ENCODE measurements at regions not wholly inside any gene's neighbourhood (a gene's known extent, or its start where the extent isn't known, plus 50 kb on each side); places are given as distances from the start of the nearest gene placed in this dataset.

DNA sequence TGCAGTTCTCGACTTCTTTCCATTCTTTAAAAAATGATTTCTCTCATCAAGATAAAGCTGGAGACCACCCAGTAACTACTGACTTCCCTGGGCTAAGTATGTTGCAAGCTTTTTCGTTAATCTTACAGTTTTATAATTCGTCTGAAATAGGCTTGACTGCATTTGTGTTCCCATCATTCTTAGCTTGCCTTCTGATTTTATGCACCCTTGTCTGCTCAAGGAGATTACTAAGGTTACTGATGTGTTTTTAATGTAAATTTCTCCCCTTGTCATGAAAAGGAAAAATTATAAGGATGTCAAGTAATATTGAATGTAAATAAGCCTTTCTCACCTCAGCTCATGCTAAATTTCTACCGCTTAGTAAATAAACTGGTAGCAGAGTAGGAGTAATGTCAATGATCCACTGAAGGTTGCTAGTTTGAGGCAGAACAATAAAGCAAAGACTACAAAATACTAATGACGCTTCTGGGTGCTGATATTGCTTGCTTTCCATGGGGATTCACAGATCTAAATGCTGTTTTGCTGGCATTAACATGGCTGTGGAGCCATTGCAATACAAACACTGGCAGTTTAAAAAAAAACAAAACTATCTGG, 91.9 kb upstream of the CDH20 start:
- no peak for DNase-seq (ENCODE audit: low read depth, low spot score)

DNA sequence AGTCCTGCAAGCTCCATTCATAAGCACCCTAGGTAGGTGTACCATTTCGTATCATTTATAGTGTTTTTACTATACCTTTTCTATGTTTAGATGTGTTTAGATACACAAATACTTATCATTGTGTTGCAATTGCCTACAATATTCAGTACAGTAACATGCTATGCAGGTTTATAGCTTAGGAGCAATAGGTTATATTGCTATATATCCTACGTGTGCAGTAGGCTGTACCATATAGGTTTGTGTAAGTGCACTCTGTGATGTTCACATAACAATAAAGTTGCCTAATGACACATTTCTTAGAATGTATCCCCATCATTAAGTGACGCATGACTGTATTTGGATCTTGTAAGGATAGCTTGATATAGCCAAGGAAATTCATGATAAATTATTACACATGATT, 88.6 kb upstream of the CDH20 start:
- DNase-seq (ENCODE audit: low read depth, low spot score): no peak

DNA sequence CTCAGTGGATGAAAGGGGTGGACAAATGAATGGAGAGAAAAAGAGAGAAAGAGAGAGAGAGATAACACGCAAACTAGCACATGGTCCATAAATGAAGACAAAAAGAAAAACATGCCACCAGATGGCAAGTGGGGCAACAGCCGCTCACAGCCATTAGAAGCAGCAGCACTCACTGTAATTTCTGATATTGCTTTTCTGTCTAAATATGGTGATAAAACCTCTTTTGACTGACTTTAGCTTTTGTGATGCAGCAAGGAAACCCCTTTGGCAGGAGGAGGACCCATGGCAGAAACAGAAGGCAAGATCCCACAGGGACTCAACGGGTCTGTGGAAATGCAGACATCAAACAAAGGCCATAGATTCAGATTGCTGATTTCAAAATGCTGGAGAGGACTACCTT, 88.0 kb upstream of the CDH20 start:
- no peak for DNase-seq (ENCODE audit: low read depth, low spot score)

DNA sequence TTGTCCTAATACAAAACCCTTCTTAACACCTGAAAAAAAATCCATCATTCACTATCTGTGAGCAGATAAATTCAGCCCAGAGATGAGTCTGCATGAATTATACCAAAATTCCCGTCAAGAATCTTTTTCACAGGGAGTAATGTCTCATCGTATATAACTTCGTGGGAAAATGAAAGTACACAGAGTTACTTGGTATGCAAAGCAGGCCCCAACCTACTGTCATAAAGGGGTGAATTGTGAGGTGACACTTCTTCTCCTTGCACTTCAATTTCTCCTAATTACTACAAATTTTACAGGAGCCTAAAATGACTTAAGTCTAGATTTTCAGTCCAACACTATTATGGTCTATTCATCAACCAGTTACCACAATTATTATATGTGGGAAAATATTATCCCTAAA, 84.6 kb upstream of the CDH20 start:
- no peak for DNase-seq (ENCODE audit: low read depth, low spot score)

DNA sequence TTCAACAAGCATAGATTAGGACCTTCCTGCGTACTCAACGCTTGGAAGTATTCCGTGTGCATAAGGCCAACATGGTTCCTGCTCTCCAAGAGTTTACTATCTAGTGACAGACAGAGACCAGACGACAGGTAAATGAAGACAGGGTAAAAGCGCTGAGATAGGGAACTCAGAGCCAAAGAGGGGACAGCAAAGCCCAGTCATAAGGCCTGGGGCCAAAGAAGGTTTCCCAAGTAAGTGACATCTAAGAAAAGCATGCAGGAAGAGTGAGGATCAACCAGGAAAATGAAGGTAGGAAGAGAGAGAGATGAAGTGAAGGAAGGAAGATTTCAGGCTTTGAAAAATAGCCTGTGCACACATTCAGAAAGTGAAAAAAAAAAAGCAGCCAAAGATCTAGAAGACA, 76.9 kb upstream of the CDH20 start:
- no peak for DNase-seq (ENCODE audit: low read depth, low spot score)

DNA sequence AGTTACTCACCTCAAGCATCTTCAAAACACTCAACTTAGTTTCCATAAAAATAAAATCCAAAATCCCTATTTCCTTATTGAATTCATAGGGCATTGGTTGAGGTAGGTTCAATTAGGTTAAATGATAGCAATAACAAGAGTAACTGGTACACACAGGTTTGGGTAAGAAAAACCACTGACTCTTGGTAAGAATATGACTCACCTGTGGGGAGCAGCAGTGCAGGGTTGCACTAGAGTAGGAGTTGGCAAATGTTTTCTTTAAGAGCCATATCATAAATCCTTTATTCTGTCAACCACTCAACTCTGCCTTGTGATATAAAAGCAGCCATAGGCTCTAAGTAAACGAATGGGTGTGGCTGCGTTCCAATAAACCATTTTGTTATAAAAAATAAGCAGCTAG, 71.4 kb upstream of the CDH20 start:
- DNase-seq (ENCODE audit: low read depth, low spot score): no peak

DNA sequence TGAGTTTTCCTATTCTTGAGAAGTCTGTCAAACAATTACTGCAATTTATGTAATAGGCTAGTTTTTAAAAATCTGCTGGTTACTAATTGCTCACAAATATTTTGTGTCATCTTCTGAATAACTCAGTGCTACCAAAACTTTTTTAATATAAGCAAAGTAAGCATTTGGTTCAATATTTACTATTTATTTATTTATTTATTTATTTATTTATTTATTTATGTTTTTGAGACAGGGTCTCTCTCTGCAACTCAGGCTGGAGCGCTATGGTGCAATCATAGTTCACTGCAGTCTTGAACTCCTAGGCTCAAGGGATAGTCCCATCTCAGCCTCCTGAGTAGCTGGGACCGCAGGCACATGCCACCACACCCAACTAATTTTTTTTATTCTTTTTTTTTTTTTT, 60.4 kb upstream of the CDH20 start:
- DNase-seq (ENCODE audit: low read depth, low spot score): no peak

DNA sequence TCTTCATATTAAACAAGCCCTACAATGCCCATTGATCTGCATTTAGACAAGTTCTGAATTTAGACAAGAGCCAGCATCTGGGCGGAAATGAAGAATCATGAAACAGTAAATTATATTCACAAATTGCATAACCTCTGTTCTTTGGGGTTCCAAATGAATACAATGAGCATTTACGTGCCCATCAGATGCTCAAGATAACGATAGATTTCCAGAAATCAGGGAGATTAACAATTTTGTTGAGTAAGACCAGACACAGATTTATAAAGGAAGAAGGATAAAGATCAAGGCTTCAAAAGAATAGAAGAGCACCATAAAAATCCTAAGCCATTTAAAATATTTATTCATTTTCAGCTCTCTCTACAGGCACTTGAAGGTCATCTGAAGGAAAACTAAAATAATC, 59.7 kb upstream of the CDH20 start:
- DNase-seq (ENCODE audit: low read depth, low spot score): no peak

DNA sequence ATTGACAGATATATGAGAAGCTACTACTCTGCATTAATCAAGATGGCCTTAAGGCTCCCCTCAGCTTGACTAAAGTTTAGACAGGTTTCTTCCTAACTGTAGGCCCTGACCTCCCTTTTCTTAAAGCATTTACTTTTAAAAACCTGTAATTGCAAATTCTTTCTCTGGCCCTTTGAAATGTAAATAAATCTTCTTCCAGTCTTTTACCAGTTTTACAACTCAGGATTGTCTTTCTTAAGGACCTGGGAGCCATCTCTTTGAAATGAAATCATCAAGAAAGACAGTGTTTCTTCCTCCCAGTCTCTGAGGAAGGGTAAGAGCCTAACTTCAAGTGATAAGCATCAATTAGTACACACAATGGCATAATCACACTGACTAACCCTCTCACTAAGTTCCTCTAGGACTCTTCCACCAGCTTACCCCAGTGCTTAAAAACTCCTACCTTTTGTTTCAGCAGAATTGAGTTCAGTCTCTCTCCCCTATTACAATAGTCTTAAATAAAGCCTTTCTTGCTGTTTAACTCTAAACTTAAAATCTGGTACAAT, 58.7 kb upstream of the CDH20 start:
- DNase-seq (ENCODE audit: low read depth, low spot score): no peak

DNA sequence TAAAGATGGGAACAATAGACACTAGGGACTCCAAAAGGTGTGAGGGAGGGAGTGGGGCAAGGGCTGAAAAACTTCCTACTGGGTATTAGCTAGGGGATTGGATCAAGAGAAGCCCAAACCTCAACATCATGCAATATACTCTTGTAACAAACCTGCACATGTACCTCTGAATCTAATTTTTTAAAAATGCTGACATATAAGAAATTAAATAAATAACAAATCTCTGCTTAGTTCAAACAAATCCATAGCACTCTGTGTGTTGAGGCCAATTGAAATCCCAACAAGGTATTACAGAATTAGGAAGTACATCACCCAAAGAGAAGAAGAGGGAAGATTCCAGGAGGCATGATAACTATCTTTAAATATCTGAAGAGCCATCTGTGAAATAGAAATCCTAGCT, 55.4 kb upstream of the CDH20 start:
- DNase-seq (ENCODE audit: low read depth, low spot score): no peak

DNA sequence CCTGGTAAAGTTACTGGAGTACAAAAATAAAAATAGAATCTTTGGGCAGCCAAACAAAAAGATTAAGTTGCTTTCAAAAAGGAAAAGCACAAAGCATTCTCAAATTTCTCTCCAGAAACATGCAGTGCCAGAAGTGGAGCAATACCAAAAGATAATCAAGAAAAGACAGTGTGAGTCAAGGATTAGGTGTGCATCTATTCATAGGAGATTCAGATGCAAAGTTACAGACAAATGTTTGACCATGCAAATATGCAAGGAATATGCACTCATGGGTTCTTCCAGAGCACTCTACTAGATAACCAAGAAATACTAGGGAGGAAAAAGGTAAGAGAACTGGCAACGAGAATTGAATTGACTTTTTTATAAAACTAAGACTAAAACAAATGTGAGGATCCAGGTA, 51.8 kb upstream of the CDH20 start:
- no peak for DNase-seq (ENCODE audit: low read depth, low spot score)

DNA sequence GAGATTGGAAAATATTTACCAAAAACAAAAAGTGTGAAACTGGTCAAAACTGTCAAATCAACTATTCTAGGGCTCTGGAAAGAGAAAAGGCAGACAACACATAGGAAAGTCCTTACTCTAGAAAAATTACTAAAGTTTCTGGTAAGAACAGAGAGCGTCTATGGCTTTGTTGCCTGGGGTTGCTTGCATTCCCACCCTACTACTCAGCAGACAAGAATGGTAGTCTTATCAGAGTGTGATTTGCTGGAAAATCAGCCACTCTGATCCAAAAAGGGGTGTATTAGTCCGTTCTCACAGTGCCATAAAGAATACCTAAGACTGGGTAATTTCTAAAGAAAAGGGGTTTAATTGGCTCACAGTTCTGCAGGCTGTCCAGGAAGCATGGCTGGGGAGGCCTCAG, 50.3 kb upstream of the CDH20 start:
- no peak for DNase-seq (ENCODE audit: low read depth, low spot score)

All from pulmonary artery endothelial cell (primary cell).